GM19240 (cell line): ENCODE measurements at regions not wholly inside any gene's neighbourhood (a gene's known extent, or its start where the extent isn't known, plus 50 kb on each side); places are given as distances from the start of the nearest gene placed in this dataset.

Source experiments
- DNase-seq: peaks from one replicate; pipeline ENCODE4 v3.0.0; 2011; ENCODE audit warnings: low spot score; ENCODE audit not compliant: insufficient read length

DNA sequence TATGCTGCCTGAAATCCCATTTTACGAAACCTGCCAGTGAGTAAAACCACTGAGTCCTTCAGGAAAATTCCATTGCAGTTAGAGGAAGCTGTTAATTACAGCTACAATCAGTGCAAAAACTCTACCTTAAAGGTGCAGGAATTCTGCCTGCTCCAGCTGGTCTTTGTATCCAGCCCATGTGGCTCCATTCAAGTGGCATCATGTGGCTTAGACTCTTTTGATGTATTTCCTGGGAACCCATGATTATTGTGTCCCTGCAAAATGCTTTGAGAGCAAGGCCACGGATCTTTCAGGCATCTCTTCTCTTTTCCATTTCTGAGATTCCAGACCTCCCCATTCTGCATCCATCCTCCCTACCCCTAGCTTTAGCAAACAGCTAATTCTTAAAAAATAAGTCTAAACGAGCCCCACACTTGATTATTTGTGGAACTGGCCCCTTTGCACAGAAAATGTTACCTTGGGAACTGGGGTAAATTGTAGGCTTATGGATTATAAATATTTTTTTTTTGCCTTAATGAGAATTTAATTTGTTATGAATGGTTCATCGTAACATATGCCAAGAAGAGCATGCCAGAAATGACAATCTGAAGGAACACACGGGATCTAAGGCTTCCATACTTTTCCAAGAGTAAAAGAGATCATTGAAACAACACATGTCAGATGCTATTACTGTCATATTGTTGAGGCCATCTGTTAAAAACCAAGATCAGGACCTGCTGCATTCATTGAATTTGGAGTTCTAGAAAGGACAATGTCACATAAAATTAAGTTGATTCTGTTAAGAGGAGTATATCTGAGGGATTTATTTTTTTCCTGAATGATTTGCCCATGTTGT is 144.6 kb downstream of the TPH2 start:
- DNase-seq: no peak

DNA sequence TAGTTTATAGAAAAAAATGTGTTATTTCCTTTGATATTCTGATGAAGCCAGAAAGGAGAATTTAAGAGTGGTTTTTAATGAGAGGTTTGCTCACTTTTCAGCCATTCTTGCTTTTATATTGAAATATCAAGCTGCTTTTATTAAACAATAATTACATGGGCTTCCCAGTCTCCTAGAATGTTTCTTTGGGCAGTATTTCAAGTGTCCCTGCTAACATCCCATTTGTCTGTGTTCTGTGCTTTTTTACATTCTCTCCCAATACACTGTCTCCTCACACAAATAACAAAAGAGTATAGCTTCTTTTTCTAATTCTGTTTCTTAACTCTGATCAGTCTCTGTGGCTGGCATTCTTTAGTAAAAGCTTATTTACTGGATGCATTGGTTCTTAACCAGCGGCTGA is 145.4 kb downstream of the TPH2 start:
- no peak for DNase-seq

DNA sequence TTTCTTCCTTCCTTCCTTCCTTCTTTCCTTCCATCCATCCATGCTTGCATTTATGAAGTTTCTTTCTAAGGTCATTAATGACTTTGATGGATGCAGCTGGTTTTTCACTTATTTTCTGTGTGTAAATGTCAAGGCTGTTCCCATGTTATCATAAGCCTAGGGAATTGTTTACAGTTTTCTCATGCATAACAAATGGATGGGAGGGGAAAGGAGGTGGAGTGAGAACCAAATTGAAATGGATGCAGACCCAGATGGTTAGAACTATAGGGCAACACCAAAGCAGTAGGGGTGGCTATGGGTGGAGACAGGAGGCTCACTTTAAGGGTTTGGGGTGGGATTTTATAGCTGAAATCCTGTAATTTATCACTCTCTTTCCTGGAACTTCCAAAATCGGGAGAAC is 146.2 kb downstream of the TPH2 start:
- DNase-seq: no peak

DNA sequence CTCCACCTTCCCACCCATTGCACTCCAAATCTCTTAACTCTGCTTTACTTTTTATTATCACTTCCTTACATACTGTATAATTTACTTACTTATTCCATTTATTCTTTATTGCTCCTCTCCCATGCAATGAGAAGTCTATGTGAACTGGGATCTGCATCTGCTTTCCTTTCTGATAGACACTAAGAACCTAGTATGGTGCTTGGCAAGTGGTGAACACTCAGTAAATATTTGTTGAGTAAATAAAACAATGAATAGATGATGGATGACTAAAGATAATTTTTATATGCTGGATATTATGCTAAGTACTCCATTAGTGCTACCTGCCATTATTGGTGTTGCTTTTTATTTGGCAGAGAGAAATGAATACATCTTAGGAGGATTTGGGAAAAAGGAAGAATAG is 151.0 kb downstream of the TPH2 start:
- DNase-seq: no peak

DNA sequence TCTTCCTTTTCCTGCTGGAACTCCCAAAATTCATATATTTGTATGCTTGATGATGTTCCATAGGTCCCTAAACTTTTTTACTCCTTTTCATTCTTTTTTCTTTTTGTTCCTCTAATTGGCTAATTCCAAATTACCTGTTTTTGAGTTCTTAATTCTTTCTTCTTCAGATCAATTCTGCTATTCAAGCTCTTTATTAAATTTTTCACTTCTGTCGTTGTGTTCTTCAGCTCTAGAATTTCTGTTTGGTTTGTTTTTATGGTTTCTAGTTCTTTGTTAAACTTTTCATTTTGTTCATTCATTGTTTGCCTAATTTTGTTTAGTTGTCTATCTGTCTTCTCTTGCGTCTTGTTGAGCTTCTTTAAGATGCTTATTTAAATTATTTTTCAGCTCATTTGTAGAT is 154.8 kb downstream of the TPH2 start:
- no peak for DNase-seq

DNA sequence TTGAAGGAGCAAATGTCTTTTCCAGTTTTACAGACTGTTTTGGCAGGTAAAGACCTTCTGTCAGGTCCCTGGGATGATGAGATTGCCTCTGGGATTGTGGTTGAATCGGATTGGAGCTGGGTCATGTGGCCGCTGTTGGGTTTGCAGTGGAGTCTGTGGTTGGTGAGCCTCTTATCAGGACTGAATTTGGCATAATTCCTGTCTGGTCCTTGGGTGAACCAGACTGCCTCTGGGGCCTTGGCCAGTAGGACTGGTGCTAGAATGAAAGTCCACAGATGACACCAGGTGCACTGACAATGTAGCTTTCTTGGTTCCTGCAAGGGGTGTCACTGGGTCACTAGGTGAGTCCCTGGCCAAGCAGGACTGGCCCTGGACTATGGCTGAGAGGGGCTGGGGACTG is 155.3 kb downstream of the TPH2 start:
- no peak for DNase-seq

DNA sequence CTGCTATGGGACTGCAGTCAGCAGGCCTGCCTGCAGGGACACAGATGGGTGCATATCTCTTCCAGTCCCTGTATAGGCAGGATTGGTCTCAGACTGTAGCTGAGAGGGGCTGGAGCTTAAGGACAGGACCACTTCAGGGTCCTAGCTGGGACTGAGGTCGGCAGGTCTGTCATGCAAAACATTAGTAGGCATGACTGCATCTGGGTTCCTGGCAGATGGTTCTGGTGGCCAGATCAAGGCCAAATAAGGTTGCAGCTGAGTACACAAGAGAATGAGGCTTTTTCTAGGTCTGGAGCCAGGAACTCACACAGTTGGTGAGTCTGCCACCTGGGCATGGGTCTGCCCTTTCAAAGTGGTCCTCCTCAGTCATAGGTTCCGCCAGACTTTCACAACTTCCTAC is 155.8 kb downstream of the TPH2 start:
- DNase-seq: no peak

DNA sequence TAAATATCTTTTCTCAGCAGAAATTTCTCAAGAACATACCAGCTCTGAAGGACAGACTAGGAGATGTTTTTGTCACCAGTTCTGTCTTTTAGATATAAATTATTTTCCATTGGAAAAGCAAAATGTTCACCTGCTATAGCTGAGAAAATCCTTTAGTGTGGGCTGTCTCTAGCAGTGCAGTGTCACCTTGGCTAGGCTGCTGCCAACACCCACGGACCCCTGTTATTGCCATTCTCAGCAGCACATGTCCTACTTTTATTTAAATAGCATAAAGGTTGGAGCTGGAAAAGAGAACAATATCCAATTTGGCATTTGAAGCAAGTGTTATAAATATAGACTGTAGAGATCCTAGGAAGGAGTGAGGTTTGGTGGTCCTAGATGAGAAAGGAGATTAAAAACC is 156.4 kb downstream of the TPH2 start:
- no peak for DNase-seq

DNA sequence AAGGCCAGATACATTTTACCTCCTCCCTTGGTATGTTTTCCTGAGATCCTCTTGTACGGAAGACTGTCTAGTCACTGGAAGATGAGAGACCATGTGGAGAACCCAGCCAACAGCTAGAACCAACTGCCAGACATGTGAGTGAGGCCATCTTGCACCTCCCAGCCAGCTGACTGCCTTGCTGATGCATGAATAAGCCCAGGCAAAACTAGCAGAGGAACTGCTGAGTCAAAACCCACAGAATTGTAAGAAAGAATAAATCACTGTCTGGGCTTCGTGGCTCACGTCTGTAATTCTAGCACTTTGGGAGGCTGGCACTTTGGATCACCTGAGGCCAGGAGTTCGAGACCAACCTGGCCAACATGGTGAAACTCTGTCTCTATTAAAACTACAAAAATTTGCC is 160.0 kb downstream of the TPH2 start:
- no peak for DNase-seq

DNA sequence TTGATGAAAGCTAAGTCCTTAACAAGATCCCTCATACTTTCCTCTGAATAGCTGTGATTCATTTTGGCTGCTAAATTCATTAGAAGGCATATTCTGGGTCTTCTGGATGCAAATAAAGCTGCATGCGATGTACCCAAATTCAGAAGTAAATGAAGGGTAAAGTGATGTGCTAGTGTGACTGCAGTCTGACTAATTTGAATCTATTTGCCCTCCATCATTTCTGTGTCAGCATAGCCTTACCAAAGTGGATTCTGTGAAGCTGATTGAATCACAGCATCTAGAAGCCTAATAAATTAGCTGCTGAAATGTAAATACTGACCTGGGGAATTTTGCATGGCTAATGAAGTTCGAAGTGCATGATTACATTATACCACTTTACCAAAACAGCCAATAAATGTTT is 162.2 kb downstream of the TPH2 start:
- DNase-seq: no peak

DNA sequence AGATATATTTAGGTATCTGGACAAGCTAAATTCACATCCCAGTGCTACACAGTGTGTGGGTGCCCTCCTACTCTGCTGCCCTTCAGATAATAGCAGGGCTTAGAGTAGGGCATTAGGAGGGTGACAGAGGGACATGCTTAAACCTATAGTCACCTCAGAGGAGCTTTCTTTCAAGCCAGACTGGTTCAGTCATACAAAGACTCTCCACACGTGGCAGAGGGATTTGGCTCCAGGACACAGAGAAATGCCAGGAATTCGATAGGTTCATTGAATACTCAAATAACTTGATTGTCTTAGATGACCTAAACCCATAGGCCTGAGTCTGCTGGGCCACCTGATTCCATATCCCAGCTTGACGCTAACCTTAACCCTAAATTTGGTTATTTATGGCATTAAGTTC is 163.5 kb downstream of the TPH2 start:
- DNase-seq: no peak

DNA sequence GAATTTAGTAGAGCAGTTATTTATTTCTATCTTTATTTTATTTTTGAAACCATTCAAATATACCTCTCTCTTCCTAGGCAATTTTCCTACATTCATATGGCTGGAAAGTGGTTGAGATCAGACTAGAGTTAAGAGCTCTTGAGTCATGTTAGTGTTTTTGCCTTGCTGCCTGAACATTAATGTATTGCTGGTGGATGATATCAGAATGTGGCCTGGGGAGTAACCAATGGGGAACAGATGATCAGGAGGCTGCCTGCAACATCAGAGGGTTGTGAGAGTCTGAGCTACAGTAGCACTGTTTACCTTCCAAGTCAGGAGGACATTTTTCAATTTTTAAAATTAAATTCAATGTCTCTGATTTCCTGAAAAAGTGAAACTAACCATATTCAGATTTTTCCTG is 166.3 kb upstream of the TRHDE start:
- DNase-seq: no peak

DNA sequence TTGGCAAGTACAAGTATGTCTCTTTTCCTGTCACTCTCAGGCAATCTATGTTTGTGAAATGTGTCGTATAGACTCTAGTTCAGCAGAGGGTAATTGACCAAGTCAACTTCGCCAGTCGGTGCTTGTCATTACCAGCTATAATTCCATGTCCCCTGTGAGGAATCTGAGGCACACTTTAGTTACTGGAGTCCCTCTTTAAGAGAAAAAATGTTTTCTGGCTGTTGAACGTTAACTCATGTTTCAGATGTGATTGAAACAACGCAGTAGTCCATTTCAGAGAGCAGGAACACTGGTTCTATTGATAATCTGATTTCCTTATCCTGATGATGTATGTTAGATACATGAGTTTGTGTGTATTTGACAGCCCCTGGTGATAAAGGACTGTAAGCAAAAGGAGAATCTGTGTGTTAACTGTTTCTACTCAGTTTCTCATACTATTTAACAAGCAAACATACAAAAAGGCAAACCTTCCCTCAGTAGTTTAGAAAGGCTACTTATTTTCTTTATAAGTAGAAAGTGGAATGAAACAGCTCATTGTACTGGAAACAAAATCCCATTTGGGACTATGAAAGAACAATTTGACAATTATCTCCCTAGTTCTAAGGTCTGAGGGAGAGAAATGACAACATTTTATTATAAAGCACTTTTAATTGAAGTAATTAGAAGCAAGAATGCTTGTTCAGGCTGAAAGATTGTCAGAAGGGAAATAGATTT is 161.1 kb upstream of the TRHDE start:
- DNase-seq: no peak

DNA sequence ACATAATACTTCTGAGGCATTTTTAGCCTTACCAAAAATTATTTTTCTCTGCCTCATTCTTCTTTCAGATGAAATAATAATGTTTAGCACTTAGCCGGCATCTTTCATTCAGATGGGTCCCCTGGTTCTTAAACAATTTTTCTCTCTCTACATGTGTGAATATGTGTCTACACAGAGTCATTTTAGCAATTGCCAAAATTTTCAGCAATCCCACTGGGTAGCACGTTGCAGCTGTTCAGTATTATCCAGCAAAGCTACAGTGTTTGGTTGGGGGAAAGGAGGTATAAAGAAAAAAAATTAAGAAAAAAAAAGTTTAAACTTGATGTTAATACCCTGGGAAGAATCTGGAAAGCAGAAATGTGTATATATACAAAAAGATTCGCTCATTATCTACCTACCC is 160.5 kb upstream of the TRHDE start:
- DNase-seq: no peak

DNA sequence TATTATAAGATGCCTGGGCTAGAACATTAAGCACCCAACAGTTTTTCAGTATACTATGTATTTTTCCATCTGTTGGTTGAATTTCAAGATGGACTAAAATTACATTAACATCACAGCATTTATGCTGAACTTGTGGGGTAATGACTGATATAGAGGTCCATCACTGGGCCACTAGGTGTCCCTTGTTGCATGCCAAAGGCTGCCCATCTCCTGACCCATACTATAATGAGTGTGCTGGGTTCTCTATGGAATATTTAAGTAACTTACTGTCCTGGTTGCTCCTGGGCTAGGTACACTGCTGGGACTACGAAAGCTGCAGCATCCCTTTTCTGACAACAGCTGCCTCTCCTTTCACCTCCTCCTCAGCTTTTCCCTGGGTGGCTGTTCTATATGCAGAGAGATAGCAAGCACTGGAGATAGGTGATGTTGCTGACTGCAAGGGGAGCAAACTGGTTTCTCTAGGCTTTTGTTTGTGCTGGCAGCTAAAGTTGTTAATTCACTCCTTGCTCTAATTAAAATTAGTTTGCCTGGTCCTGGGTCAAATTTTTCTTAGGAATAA is 138.6 kb upstream of the TRHDE start:
- no peak for DNase-seq

DNA sequence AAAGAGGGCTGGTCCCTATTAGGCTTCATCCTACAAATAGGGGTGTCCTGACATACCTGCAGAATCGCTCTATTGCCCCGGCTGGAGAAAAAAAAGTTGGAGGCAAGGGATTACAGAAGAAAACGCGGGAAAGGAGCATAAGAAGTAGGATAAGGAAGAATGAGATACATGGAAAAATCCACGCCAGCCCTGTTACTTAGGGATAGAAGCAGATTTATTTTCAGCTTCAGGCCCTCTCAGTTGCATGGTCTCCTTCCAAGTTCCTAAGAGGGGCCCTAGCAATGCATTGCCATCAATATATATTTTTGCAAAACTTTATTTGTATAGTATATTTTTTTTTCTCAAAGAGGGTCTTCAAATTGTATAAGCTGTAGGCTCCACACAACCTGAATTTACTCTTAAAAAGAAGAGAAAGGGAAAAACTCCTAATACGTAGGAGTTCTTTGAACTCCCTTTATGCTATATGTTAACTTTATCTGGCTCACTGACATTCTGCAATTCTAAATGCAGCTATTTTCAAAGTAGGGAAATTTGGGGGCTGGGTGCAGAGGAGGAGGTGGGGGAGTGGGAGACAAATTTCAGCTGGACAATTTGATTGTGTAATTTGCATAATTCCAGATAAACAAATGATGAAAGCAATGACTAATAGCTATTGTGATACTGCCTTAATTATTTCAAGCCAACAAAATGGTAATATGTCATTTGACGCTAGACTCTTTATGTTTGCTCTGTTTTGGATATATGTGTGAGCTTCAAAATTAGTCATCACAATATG is 137.7 kb upstream of the TRHDE start:
- DNase-seq: no peak

DNA sequence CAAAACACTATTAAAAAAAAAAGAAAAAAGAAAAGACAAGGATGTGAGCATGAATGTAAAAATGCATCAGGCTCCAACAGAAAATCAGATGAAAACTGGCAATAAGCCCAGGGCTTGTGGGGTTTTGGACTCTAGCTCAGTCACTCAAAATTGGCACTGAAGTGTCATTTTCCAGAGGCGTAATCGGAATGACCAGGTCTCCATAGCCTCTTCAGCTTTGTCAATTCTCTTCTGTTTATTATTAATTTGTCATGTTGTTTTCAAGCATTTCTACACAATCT is 137.2 kb upstream of the TRHDE start:
- DNase-seq: no peak

DNA sequence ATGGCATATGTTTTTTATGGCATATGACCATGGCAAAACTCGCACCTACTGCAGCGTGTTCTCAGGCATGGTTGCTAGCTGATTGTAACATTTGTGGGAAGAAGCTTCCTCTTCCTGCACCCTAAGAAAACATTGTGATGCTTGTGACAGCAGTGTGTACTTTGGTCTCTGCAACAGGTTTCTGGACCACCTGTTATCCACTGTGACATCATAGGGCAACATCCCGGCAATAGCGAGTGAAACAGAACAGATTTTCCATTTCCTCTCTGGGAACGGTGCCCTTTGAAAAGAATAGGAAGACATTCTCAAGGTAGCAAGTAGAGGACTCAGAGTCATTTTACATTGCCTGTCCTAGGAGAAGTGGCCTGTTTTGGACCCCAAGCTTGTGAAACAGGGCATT is 135.4 kb upstream of the TRHDE start:
- no peak for DNase-seq

DNA sequence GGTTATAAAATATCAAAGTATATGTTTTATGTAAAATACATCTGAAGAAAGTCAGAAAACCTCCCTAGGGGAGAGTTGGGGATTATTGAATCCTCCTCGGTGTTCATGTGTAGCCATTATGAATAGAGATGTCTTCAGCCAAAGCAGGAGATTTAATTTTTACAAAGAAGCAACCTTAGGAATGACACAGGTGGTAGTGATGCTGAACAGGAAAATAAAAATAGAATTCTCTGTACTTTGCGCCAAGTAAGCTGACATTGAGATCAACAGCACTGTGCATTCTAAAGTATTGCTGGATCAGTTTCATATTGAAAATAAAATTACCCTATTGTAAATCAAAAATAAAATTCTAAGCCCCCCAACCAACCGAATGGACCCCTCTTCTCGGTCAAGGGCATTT is 132.8 kb upstream of the TRHDE start:
- no peak for DNase-seq

DNA sequence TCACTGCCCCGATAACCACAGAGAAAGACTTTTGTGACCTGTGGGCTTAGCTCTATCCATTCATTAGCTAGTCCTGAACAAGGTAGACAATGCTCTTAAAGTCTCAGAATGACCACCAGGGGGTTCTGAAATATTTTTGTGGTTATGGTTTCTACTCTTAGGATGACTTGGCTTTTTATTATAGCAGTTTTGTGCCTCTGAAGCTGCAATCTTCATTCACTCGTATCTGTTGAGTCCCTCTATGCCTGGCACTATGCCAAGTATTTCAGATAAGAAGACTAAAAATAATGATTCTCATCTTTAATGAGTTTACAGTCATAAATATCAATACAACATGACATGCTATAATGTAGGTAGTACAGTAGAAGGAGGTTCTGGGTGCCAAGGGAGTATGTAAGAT is 130.8 kb upstream of the TRHDE start:
- peak; percentile 9 for DNase-seq

DNA sequence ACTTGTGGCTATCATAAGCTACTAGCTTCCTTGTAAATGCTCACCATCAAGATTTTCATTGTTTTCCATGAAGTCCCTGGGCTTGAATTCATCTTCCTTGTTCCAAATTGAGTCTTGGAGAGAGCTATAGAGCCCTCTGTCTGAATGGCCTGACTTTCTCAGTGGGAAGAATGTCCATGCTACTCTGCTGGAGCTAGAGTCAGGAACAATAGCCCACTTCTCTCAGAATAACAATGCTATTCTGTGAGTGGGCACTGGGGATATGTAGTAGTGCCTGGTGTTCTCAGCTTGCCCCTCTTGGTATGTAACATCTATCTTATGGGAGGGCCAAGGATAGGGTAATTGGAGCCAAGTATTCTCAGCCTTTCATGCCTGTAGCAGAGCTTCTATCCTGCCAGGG is 127.6 kb upstream of the TRHDE start:
- DNase-seq: no peak

DNA sequence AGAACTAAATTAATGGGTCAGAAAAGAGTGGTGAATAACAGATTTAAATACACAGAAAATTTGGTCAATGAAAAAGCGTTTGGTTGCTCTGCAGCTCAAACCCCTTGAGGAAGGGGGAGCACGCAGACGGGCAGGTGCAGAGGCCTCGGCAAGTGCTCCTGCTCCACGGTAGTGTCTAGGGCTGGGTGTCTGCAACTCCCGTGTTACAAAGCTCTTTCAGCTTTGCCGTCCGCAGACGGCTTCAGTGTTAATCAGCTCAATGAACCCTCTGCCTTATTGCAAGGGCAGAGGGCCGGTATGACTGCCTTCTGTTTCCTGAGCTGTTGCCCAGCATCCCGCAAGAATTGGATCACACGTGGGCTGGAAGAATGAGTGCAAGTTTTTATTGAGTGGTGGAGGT is 125.7 kb upstream of the TRHDE start:
- DNase-seq: no peak
